BJ (cell line): ENCODE measurements at regions not wholly inside any gene's neighbourhood (a gene's known extent, or its start where the extent isn't known, plus 50 kb on each side); places are given as distances from the start of the nearest gene placed in this dataset.

Source experiments
- CTCF ChIA-PET: fragments of 350-600 bp; formaldehyde crosslinking; extraction: SDS; loops from one replicate; lab custom pipeline; 2021; ENCODE audit warnings: antibody characterized with exemption, inconsistent platforms; lab: Yijun Ruan, JAX
- POLR2A ChIA-PET: fragments of 300-600 bp; sonication (Branson Sonifier 250); formaldehyde crosslinking; extraction: SDS; loops from one replicate; lab custom pipeline; 2021; ENCODE audit warnings: antibody characterized with exemption; lab: Charles Lee
- DNase-seq: peaks from one replicate; pipeline ENCODE4 v3.0.0-alpha.2; 2011; ENCODE audit warnings: low read depth
- H3K27me3 ChIP-seq: 2 replicates; pipeline ENCODE4 v1.6.0; 2011; ENCODE audit warnings: low read length; ENCODE audit not compliant: control insufficient read depth, insufficient read depth
- H3K36me3 ChIP-seq: 2 replicates; pipeline ENCODE4 v1.5.1; 2011; ENCODE audit warnings: low read length; ENCODE audit not compliant: control insufficient read depth, insufficient read depth
- H3K4me3 ChIP-seq: 2 replicates; pipeline ENCODE4 v1.5.1; 2011; ENCODE audit warnings: low read depth, mild to moderate bottlenecking, control low read depth, low read length
- TF ChIP-seq, protein P1 (sequence below): IDR thresholded peaks from 2 replicates; pipeline ENCODE4 v1.5.1; 2011; ENCODE audit warnings: low read depth, mild to moderate bottlenecking, control low read depth, inconsistent platforms, low read length, moderate library complexity; ENCODE audit not compliant: insufficient read depth

DNA sequence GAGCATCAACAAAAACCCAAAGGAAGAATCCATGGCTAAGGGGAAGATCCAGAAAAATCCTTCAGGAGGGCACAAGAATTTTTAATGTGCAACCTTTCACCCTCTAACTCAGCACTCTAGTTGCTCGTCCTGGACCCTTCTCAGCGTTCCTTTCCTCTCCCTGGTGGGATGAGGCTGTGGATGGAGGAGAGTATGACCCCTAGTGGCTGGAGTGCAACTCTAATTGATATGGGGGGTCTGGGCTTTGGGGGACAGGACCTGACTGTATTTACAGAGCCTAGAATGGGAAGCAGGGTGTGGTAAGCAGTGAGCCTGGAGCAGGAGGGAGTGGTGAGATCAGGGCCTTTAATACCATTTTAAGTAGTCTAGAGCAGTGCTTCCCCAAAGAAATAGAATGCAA lies 83.9 kb upstream of the CEP85L start:
- Histone ChIP-seq H3K27me3 (peaks cover 3% of the 10 kb centered on the region), H3K36me3 (no peaks in the 10 kb centered on the region), H3K4me3 (no peak overlapping the region)
- ChIA-PET CTCF (no interaction called here), POLR2A (no interaction called here)
- no peak for DNase-seq
- TF ChIP-seq, protein P1, sequence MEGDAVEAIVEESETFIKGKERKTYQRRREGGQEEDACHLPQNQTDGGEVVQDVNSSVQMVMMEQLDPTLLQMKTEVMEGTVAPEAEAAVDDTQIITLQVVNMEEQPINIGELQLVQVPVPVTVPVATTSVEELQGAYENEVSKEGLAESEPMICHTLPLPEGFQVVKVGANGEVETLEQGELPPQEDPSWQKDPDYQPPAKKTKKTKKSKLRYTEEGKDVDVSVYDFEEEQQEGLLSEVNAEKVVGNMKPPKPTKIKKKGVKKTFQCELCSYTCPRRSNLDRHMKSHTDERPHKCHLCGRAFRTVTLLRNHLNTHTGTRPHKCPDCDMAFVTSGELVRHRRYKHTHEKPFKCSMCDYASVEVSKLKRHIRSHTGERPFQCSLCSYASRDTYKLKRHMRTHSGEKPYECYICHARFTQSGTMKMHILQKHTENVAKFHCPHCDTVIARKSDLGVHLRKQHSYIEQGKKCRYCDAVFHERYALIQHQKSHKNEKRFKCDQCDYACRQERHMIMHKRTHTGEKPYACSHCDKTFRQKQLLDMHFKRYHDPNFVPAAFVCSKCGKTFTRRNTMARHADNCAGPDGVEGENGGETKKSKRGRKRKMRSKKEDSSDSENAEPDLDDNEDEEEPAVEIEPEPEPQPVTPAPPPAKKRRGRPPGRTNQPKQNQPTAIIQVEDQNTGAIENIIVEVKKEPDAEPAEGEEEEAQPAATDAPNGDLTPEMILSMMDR, result peak; percentile 50

GRCh38 chr6:118725944-118726343 lies 74.6 kb upstream of the CEP85L start:
- H3K36me3 ChIP-seq, result no peaks in the 10 kb centered on the region
- DNase-seq, result no peak
- 0 out of 2 replicates have a peak, but pooled peaks cover 1% of the 10 kb centered on the region for H3K27me3 ChIP-seq
- H3K4me3 ChIP-seq, result no peak overlapping the region
- TF ChIP-seq, protein P1, result no peak
- ChIA-PET CTCF (interaction anchor here (0.7 to 0.8 kb wide), 2 partner anchors 12 to 13 kb away, joined by 3 to 4 read pairs; no protein-coding TSS in a partner anchor), POLR2A (no interaction called here)

DNA sequence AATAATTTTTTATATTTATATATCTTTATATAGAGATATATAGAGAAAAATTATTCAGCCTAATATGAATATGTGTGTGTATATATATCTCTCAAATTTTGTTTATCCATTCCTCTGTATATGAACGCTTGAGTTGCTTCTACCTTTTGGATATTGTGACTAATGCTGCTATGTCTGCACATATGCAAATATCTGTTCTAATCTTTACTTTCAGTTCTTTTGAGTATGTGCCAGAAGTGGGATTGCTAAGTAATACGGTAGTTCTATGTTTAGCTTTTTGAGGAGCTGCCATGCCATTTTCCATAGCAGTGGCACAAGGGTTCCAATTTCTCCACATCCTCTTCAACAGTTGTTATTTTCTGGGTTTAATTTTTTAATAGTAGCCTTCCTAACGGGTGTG lies 72.8 kb upstream of the CEP85L start:
- H3K4me3 ChIP-seq, result no peak overlapping the region
- ChIA-PET CTCF (no interaction called here), POLR2A (no interaction called here)
- H3K27me3 ChIP-seq, result 0 out of 2 replicates have a peak, but pooled peaks cover 2% of the 10 kb centered on the region
- H3K36me3 ChIP-seq, result no peaks in the 10 kb centered on the region
- DNase-seq, result no peak
- TF ChIP-seq, protein P1, result no peak

DNA sequence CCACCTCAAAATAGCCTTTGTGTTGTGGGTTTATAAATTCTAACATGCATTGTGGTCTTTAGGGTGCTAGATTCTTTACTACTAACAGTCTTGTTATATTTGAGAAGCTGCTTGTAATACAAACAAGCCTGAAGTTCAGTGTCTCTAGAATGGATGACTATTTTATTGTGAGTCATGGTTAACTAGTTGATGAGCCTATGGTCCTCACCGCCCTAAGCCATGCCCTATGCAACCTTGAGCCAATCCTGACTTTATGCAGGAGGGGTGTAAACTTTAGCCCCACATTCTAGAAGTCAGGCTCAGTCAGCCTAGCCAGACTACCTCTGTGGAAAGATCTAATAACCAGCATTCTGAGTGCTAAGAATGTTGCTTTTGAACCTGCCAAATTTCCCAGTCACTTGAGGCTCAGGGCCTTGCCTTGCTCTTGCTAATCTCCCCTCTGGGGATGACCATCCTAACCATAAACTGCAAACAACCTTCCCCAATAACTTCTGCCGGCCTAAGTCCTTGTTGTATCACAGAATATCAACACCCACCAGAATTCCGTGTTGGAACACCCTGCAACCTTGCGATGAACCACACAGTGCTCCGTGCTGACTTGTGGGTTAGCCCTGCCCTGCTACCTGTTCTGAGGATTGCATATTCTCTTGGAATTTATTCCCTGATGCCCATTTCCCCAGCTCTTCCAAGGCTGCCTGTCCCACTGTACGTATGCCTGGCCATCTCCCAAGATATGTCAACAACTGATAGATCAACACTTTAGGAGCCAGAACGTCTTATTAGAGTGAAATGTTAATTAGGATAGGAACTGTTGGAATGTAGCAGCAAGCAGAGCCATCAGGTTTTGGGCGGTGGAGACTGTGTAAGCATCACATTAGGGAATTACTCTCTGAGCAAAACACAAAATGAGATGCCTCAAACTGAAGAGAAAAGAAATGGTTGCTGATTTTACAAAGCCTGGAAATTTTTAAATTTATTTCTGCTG lies 71.7 kb upstream of the CEP85L start:
- ChIA-PET POLR2A (no interaction called here), CTCF (interaction anchor here (1.0 kb wide), 1 partner anchor 13 kb away, joined by 3 read pairs; no protein-coding TSS in a partner anchor)
- Histone ChIP-seq H3K36me3 (no peaks in the 10 kb centered on the region), H3K27me3 (0 out of 2 replicates have a peak, but pooled peaks cover 1% of the 10 kb centered on the region), H3K4me3 (no peak overlapping the region)
- TF ChIP-seq, protein P1, result no peak
- DNase-seq, result no peak

DNA sequence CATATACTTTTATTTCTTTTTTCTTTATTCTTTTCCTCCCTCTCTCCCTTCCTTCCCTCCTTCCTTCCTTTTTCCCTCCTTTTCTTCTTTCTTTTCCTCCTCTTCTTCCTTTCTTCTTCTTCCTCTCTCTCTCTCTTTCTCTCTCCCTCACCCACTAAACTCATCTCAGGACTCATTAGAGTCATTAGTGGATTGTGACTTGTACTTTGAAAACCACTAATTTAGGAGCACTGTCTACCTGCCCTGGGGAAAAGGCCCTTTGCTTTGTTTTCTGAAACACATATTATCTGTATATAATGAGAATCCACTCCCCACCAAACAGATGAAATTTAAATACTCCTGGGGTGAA lies 68.7 kb upstream of the CEP85L start:
- ChIA-PET CTCF (no interaction called here), POLR2A (no interaction called here)
- DNase-seq, result no peak
- Histone ChIP-seq H3K4me3 (no peak overlapping the region), H3K27me3 (0 out of 2 replicates have a peak, but pooled peaks cover 1% of the 10 kb centered on the region), H3K36me3 (no peaks in the 10 kb centered on the region)
- TF ChIP-seq, protein P1, result no peak
